Keratinocyte (primary cell): ENCODE measurements at regions not wholly inside any gene's neighbourhood (a gene's known extent, or its start where the extent isn't known, plus 50 kb on each side); places are given as distances from the start of the nearest gene placed in this dataset.

Experiments used
- DNase-seq: peaks from one replicate; pipeline ENCODE4 v3.0.0-alpha.2; 2011; ENCODE audit warnings: low read depth, missing footprints, low spot score
- FAIRE-seq: peaks from 2 replicates; lab custom pipeline; 2011; peaks lifted over from hg19 to GRCh38; lab: Jason Lieb, UNC
- H2AFZ ChIP-seq: 2 replicates; pipeline ENCODE4 v1.6.0; 2012; ENCODE audit warnings: low read length, control low read depth, inconsistent platforms; ENCODE audit not compliant: control insufficient read depth
- H3K27ac ChIP-seq: 2 replicates; pipeline ENCODE4 v1.5.1; 2011; ENCODE audit warnings: low read length; ENCODE audit not compliant: control insufficient read depth, insufficient read depth
- H3K27me3 ChIP-seq: 3 replicates; pipeline ENCODE4 v1.6.0; 2011; ENCODE audit warnings: low read length; ENCODE audit not compliant: control insufficient read depth, insufficient read depth; ENCODE audit errors: extremely low read depth
- H3K36me3 ChIP-seq, 2 experiments: 2 replicates in 1 of 2; 3 replicates in 1 of 2; pipeline ENCODE4 v1.5.1; 2011; ENCODE audit warnings: low read length in 2 of 2, mild to moderate bottlenecking in 1 of 2; ENCODE audit not compliant: control insufficient read depth in 2 of 2, insufficient read depth in 2 of 2; ENCODE audit errors: extremely low read depth in 1 of 2
- H3K4me1 ChIP-seq: 3 replicates; pipeline ENCODE4 v1.5.1; 2011; ENCODE audit warnings: low read length; ENCODE audit not compliant: control insufficient read depth, insufficient read depth; ENCODE audit errors: extremely low read depth
- H3K4me2 ChIP-seq: 3 replicates; pipeline ENCODE4 v1.6.0; 2011; ENCODE audit warnings: low read depth, low read length; ENCODE audit not compliant: control insufficient read depth, insufficient read depth; ENCODE audit errors: extremely low read depth
- H3K4me3 ChIP-seq, 3 experiments: fragments of 200-600 bp in 1 of 3; sonication (generic) in 1 of 3; 2 replicates in 2 of 3; 3 replicates in 1 of 3; pipeline ENCODE4 v1.5.1; 2011 to 2016; ENCODE audit warnings: low read length in 3 of 3, mild to moderate bottlenecking in 3 of 3, control low read depth in 2 of 3, inconsistent platforms in 1 of 3, low read depth in 1 of 3, mixed read lengths in 1 of 3, mixed run types in 1 of 3, moderate library complexity in 1 of 3; ENCODE audit not compliant: control insufficient read depth in 2 of 3, insufficient read depth in 2 of 3; ENCODE audit errors: extremely low read depth in 1 of 3
- H3K79me2 ChIP-seq: 2 replicates; pipeline ENCODE4 v1.6.0; 2012; ENCODE audit warnings: low read length; ENCODE audit not compliant: control insufficient read depth, insufficient read depth
- H3K9ac ChIP-seq: 3 replicates; pipeline ENCODE4 v1.6.0; 2011; ENCODE audit warnings: low read length; ENCODE audit not compliant: control insufficient read depth, insufficient read depth; ENCODE audit errors: extremely low read depth
- H3K9me1 ChIP-seq: 3 replicates; pipeline ENCODE4 v1.6.0; 2011; ENCODE audit warnings: low read length; ENCODE audit not compliant: control insufficient read depth, insufficient read depth; ENCODE audit errors: extremely low read depth
- H3K9me3 ChIP-seq: 2 replicates; pipeline ENCODE4 v1.5.1; 2012; ENCODE audit warnings: low read depth, low read length; ENCODE audit not compliant: control insufficient read depth
- H4K20me1 ChIP-seq: 3 replicates; pipeline ENCODE4 v1.6.0; 2011; ENCODE audit warnings: low read length; ENCODE audit not compliant: control insufficient read depth, insufficient read depth; ENCODE audit errors: extremely low read depth
- CTCF ChIP-seq, 3 experiments: IDR thresholded peaks in 1 of 3; conservative IDR thresholded peaks in 1 of 3; optimal IDR thresholded peaks in 1 of 3; 2 replicates in 2 of 3; 3 replicates in 1 of 3; pipeline versions ENCODE3 to v1.5.1; 2011; ENCODE audit warnings: low read length in 3 of 3, mild to moderate bottlenecking in 3 of 3, moderate library complexity in 2 of 3, control low read depth in 1 of 3, inconsistent platforms in 1 of 3; ENCODE audit not compliant: insufficient read depth in 2 of 3; ENCODE audit errors: extremely low read depth in 1 of 3
- EZH2 ChIP-seq: IDR thresholded peaks from one replicate; pipeline ENCODE4 v1.6.1; 2012; ENCODE audit warnings: inconsistent platforms, mild to moderate bottlenecking, low read length, moderate library complexity
- dilution Hi-C: fragments of 300-500 bp; cut with MboI; formaldehyde crosslinking; loops from one replicate; pipeline ENCODE4 v1.7.0; 2020; ENCODE audit warnings: low sequenced_read_pairs; ENCODE audit not compliant: extremely low pct_ligation_motif_present

- no peak for FAIRE-seq
- dilution Hi-C loops, result no loop called here
- Histone ChIP-seq H3K36me3 (no peaks in the 10 kb centered on the region), H3K4me3 (no peak overlapping the region), H3K79me2 (no peaks in the 10 kb centered on the region), H3K27ac (no peak overlapping the region), H2AFZ (no peak overlapping the region), H3K9ac (no peak overlapping the region), H3K9me1 (no peaks in the 10 kb centered on the region), H3K27me3 (no peaks in the 10 kb centered on the region), H3K9me3 (no peaks in the 10 kb centered on the region), H4K20me1 (no peaks in the 10 kb centered on the region), H3K4me1 (peaks cover 3% of the 10 kb centered on the region), H3K4me2 (no peak overlapping the region)
- no peak for DNase-seq
- TF ChIP-seq CTCF (optimal IDR thresholded peaks at IDR 0.05 in 1 of 3, IDR thresholded peaks at IDR 0.05 in 1 of 3, conservative IDR thresholded peaks at IDR 0.05 in 1 of 3; ENCODE audit: extremely low read depth in 1 of 3, insufficient read depth in 2 of 3, low read length in 3 of 3), result no peak
- no peak for TF ChIP-seq EZH2
Observed at GRCh38 chr13:90632184-90632583, 715.3 kb upstream of the MIR17HG start.

DNA sequence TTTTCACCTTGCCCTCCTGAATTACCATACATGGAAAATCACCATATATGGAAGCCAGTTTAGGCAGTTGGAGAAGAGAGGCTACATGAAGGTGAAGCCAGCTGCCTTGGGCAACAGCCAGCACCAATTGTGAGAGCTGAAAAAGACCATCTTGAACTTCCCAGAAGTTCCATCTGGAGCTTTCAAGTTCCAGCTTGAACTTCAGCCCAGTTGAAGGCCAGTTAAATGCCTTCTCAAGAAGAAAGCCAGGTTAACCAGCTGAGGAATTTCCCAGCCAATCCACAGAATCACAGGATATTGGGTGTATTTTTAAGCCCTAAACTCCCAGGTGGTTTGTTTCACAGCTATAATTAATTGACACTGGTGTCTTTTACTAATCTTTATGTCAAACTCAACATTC, 713.6 kb upstream of the MIR17HG start:
- Histone ChIP-seq H3K27me3 (no peaks in the 10 kb centered on the region), H4K20me1 (no peaks in the 10 kb centered on the region), H3K27ac (no peak overlapping the region), H3K9me1 (no peaks in the 10 kb centered on the region), H3K4me3 (no peak overlapping the region), H3K9me3 (no peaks in the 10 kb centered on the region), H3K4me2 (no peak overlapping the region), H3K4me1 (peaks cover 3% of the 10 kb centered on the region), H3K79me2 (no peaks in the 10 kb centered on the region), H2AFZ (no peak overlapping the region), H3K36me3 (no peaks in the 10 kb centered on the region), H3K9ac (no peak overlapping the region)
- no peak for TF ChIP-seq EZH2
- no peak for TF ChIP-seq CTCF (optimal IDR thresholded peaks at IDR 0.05 in 1 of 3, IDR thresholded peaks at IDR 0.05 in 1 of 3, conservative IDR thresholded peaks at IDR 0.05 in 1 of 3; ENCODE audit: extremely low read depth in 1 of 3, insufficient read depth in 2 of 3, low read length in 3 of 3)
- dilution Hi-C loops, result no loop called here
- no peak for FAIRE-seq
- DNase-seq, result no peak
